ENCODE measurements at regions not wholly inside any gene's neighbourhood (a gene's known extent, or its start where the extent isn't known, plus 50 kb on each side); places are given as distances from the start of the nearest gene placed in this dataset.

GRCh38 chr5:167485061-167485774 lies 806.2 kb upstream of the WWC1 start:
- FAIRE-seq, result no peak
- DNase-seq (ENCODE audit: low read depth, low spot score), result no peak
- Histone ChIP-seq H4K20me1 (ENCODE audit: control insufficient read depth, insufficient read depth) (no peaks in the 10 kb centered on the region), H3K4me1 (ENCODE audit: control insufficient read depth, insufficient read depth, low read length) (no peaks in the 10 kb centered on the region), H3K79me2 (ENCODE audit: control insufficient read depth, insufficient read depth, low read length) (no peaks in the 10 kb centered on the region), H3K9me3 (replicated peaks; ENCODE audit: control insufficient read depth, insufficient read depth, low read length) (no peaks in the 10 kb centered on the region), H2AFZ (ENCODE audit: control insufficient read depth, low read depth, low read length) (no peak overlapping the region), H3K36me3 (ENCODE audit: control insufficient read depth in 2 of 2, insufficient read depth in 2 of 2, low read length in 1 of 2) (no peaks in the 10 kb centered on the region), H3K4me2 (ENCODE audit: control insufficient read depth, insufficient read depth) (no peak overlapping the region), H3K27me3 (replicated peaks in 1 of 2; ENCODE audit: control insufficient read depth in 2 of 2, insufficient read depth in 2 of 2, low read length in 1 of 2) (no peaks in the 10 kb centered on the region), H3K27ac (ENCODE audit: control insufficient read depth, insufficient read depth) (no peak overlapping the region), H3K9ac (ENCODE audit: control insufficient read depth, insufficient read depth, low read length) (no peak overlapping the region), H3K4me3 (no peak overlapping the region)
- no peak for ATAC-seq
- ChIA-PET RAD21 (ENCODE audit: unreplicated experiment) (no interaction called here), POLR2A (no interaction called here), SMC1A (ENCODE audit: uncharacterized antibody, unreplicated experiment) (no interaction called here), CTCF (no interaction called here)
- in situ Hi-C loops (cut with MboI), result no loop called here
- no TSS peak for BruUV-seq (replicated peaks)
- intact Hi-C loops (cut with micrococcal nuclease; ENCODE audit: unreplicated experiment), result no loop called here
- 41% methylated on average over 8 of the region's 8 CpGs for WGBS (ENCODE audit: insufficient coverage, insufficient replicate concordance, low lambda C conversion rate, missing lambda C conversion rate)
- no peak for TF ChIP-seq PRDM15 (CRISPR knock-in tag; IDR thresholded peaks at IDR 0.05)
- TF ChIP-seq TBL1XR1 (IDR thresholded peaks at IDR 0.05; ENCODE audit: low read depth, low read length), result no peak
- no peak for TF ChIP-seq IKZF2 (IDR thresholded peaks at IDR 0.05)
- no peak for TF ChIP-seq RFX5 (IDR thresholded peaks at IDR 0.05; ENCODE audit: low read depth, low read length)
- TF ChIP-seq SMAD5 (IDR thresholded peaks at IDR 0.05; ENCODE audit: low read depth), result no peak
- no peak for TF ChIP-seq LARP7 (IDR thresholded peaks at IDR 0.05)
- no peak for TF ChIP-seq BCL11A (IDR thresholded peaks at IDR 0.05; ENCODE audit: low read depth, low read length)

Measured in GM12878 (cell line).